H9 (cell line): ENCODE measurements at regions not wholly inside any gene's neighbourhood (a gene's known extent, or its start where the extent isn't known, plus 50 kb on each side); places are given as distances from the start of the nearest gene placed in this dataset.

Experiments
- DNase-seq: peaks from one replicate; pipeline ENCODE4 v3.0.0-alpha.2; 2017
- H2AFZ ChIP-seq: one replicate; pipeline ENCODE4 v1.6.1; 2013; ENCODE audit warnings: mild to moderate bottlenecking, low read length, control low read depth, moderate library complexity
- H2AK5ac ChIP-seq: 2 replicates; pipeline ENCODE4 v1.6.1; 2013; ENCODE audit warnings: low read length, control low read depth, mixed read lengths; ENCODE audit not compliant: insufficient read length
- H2BK120ac ChIP-seq: one replicate; pipeline ENCODE4 v1.6.1; 2013; ENCODE audit warnings: low read depth, mild to moderate bottlenecking, low read length, control low read depth, inconsistent platforms; ENCODE audit not compliant: poor library complexity, severe bottlenecking
- H2BK12ac ChIP-seq: 2 replicates; pipeline ENCODE4 v1.6.1; 2013; ENCODE audit warnings: low read length, control low read depth, mixed read lengths, low read depth; ENCODE audit not compliant: insufficient read length
- H2BK15ac ChIP-seq: 2 replicates; pipeline ENCODE4 v1.6.1; 2013; ENCODE audit warnings: low read depth, low read length, control low read depth
- H2BK20ac ChIP-seq: one replicate; pipeline ENCODE4 v1.6.1; 2013; ENCODE audit warnings: low read depth, mild to moderate bottlenecking, low read length, control low read depth, inconsistent platforms; ENCODE audit not compliant: poor library complexity, severe bottlenecking
- H2BK5ac ChIP-seq: 2 replicates; pipeline ENCODE4 v1.6.1; 2013; ENCODE audit warnings: low read length, control low read depth, mixed read lengths; ENCODE audit not compliant: insufficient read length
- H3K14ac ChIP-seq: 2 replicates; pipeline ENCODE4 v1.6.1; 2013; ENCODE audit warnings: low read length, control low read depth; ENCODE audit not compliant: insufficient read depth
- H3K18ac ChIP-seq: 2 replicates; pipeline ENCODE4 v1.6.1; 2013; ENCODE audit warnings: low read depth, mild to moderate bottlenecking, mixed read lengths, low read length, control low read depth; ENCODE audit not compliant: insufficient read length
- H3K23ac ChIP-seq: 2 replicates; pipeline ENCODE4 v1.6.1; 2013; ENCODE audit warnings: low read length, control low read depth, mixed read lengths, low read depth; ENCODE audit not compliant: insufficient read length
- H3K23me2 ChIP-seq: 2 replicates; pipeline ENCODE4 v1.6.1; 2013; ENCODE audit warnings: low read depth, mild to moderate bottlenecking, mixed read lengths, low read length, control low read depth; ENCODE audit not compliant: insufficient read length, poor library complexity, severe bottlenecking
- H3K27ac ChIP-seq: 2 replicates; pipeline ENCODE4 v1.5.1; 2013; ENCODE audit warnings: low read length, control low read depth, mixed read lengths, low read depth; ENCODE audit not compliant: insufficient read length
- H3K27me3 ChIP-seq: 2 replicates; pipeline ENCODE4 v1.6.1; 2013; ENCODE audit warnings: low read length, control low read depth, inconsistent platforms; ENCODE audit not compliant: insufficient read depth
- H3K4ac ChIP-seq: 2 replicates; pipeline ENCODE4 v1.6.1; 2013; ENCODE audit warnings: low read depth, mild to moderate bottlenecking, control low read depth, inconsistent platforms, low read length, moderate library complexity
- H3K4me1 ChIP-seq: 2 replicates; pipeline ENCODE4 v1.6.1; 2013; ENCODE audit warnings: low read length, control low read depth, inconsistent platforms; ENCODE audit not compliant: insufficient read depth
- H3K4me2 ChIP-seq: 2 replicates; pipeline ENCODE4 v1.6.1; 2013; ENCODE audit warnings: low read length, control low read depth, mixed read lengths; ENCODE audit not compliant: insufficient read length, insufficient read depth
- H3K56ac ChIP-seq: 2 replicates; pipeline ENCODE4 v1.6.1; 2013; ENCODE audit warnings: low read depth, mild to moderate bottlenecking, mixed read lengths, low read length, control low read depth; ENCODE audit not compliant: insufficient read length
- H3K79me1 ChIP-seq: 2 replicates; pipeline ENCODE4 v1.6.1; 2013; ENCODE audit warnings: low read depth, mild to moderate bottlenecking, moderate library complexity, low read length, control low read depth, inconsistent platforms; ENCODE audit not compliant: insufficient read depth, poor library complexity, severe bottlenecking
- H3K79me2 ChIP-seq: 2 replicates; pipeline ENCODE4 v1.6.1; 2013; ENCODE audit warnings: low read length, control low read depth, inconsistent platforms; ENCODE audit not compliant: insufficient read depth
- H3K9ac ChIP-seq: 2 replicates; pipeline ENCODE4 v1.6.1; 2013; ENCODE audit warnings: low read length, control low read depth, mixed read lengths; ENCODE audit not compliant: insufficient read length; ENCODE audit errors: extremely low read depth
- H3K9me3 ChIP-seq: one replicate; pipeline ENCODE4 v1.6.1; 2013; ENCODE audit warnings: low read depth, low read length, inconsistent platforms; ENCODE audit not compliant: control insufficient read depth
- H3T11ph ChIP-seq: one replicate; pipeline ENCODE4 v1.6.1; 2013; ENCODE audit warnings: mild to moderate bottlenecking, low read length, control low read depth, inconsistent platforms
- H4K20me1 ChIP-seq: one replicate; pipeline ENCODE4 v1.6.1; 2013; ENCODE audit not compliant: control insufficient read depth, insufficient read length, insufficient read depth
- H4K5ac ChIP-seq: 2 replicates; pipeline ENCODE4 v1.6.1; 2013; ENCODE audit warnings: low read depth, mild to moderate bottlenecking, mixed read lengths, low read length, control low read depth; ENCODE audit not compliant: insufficient read length
- H4K8ac ChIP-seq: replicated peaks from 2 replicates; pipeline ENCODE4 v1.6.1; 2013; ENCODE audit warnings: low read length, control low read depth, mixed read lengths, low read depth; ENCODE audit not compliant: insufficient read length
- H4K91ac ChIP-seq: 2 replicates; pipeline ENCODE4 v1.6.1; 2013; ENCODE audit warnings: low read depth, mild to moderate bottlenecking, moderate library complexity, mixed read lengths, low read length, control low read depth; ENCODE audit not compliant: insufficient read length
- H3K27ac Mint-ChIP-seq, 3 experiments: 2 replicates in 2 of 3; 3 replicates in 1 of 3; pipeline ENCODE4 v1.8.0; 2020 to 2021; ENCODE audit warnings: mixed read lengths in 3 of 3, mild to moderate bottlenecking in 1 of 3, moderate library complexity in 1 of 3
- H3K27me3 Mint-ChIP-seq: 2 replicates; pipeline ENCODE4 v1.8.0; 2021; ENCODE audit warnings: low read depth, mild to moderate bottlenecking, moderate library complexity, mixed read lengths
- H3K36me3 Mint-ChIP-seq, 3 experiments: 2 replicates in 2 of 3; 3 replicates in 1 of 3; pipeline ENCODE4 v1.8.0; 2020 to 2021; ENCODE audit warnings: low read depth in 3 of 3, mixed read lengths in 3 of 3; ENCODE audit not compliant: insufficient read depth in 1 of 3
- H3K4me1 Mint-ChIP-seq, 2 experiments: 2 replicates each; pipeline ENCODE4 v1.8.0; 2020; ENCODE audit warnings: mixed read lengths in 2 of 2
- H3K4me3 Mint-ChIP-seq, 2 experiments: 2 replicates in 1 of 2; 3 replicates in 1 of 2; pipeline ENCODE4 v1.8.0; 2020 to 2021; ENCODE audit warnings: mild to moderate bottlenecking in 2 of 2, mixed read lengths in 2 of 2, moderate library complexity in 1 of 2
- H3K9me3 Mint-ChIP-seq, 2 experiments: 2 replicates in 1 of 2; 3 replicates in 1 of 2; pipeline ENCODE4 v1.8.0; 2020; ENCODE audit warnings: mild to moderate bottlenecking in 2 of 2, mixed read lengths in 2 of 2, moderate library complexity in 1 of 2
- WGBS: extraction: QIAGEN DNeasy Blood & Tissue Kit; methylation state at CpG from one replicate; pipeline ENCODE4 v1.1.7; 2013; ENCODE audit warnings: missing lambda C conversion rate, low lambda C conversion rate, mixed read lengths; ENCODE audit not compliant: insufficient read length; ENCODE audit errors: extremely low coverage; 5-methylcytosine and 5-hydroxymethylcytosine counted together
- TF ChIP-seq, protein P1 (sequence below): fragments of 200-600 bp; sonication (generic); conservative IDR thresholded peaks from 3 replicates; pipeline ENCODE4 v1.8.0; 2021; ENCODE audit warnings: antibody characterized with exemption, mild to moderate bottlenecking

DNA sequence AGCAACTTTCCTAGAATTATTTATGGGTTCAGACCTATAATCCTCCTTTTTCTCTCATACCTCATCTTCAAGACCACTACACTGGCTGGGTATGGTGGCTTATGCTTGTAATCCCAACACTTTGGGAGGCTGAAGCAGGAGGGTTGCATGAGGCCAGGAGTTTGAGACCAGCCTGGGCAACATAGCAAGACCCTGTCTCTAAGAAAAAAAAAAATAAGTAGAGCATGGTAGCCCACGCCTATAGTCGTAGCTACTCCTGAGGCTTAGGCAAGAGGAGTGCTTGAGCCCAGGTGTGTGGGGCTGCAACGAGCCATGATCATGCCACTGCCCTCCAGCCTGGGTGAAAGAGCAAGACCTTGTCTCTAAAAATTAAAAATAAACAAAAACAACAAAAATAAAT, 832.4 kb downstream of the PCDH18 start:
- H2BK120ac ChIP-seq: no peak overlapping the region
- no peaks in the 10 kb centered on the region for H3K79me2 ChIP-seq
- H2BK5ac ChIP-seq: no peak overlapping the region
- no peak overlapping the region for H4K5ac ChIP-seq
- no peak overlapping the region for H3K23ac ChIP-seq
- H3K9ac ChIP-seq: no peak overlapping the region
- no peak overlapping the region for H3K27ac Mint-ChIP-seq
- no peak overlapping the region for H3T11ph ChIP-seq
- H3K56ac ChIP-seq: no peak overlapping the region
- no peaks in the 10 kb centered on the region for H3K4me1 Mint-ChIP-seq
- H3K27ac ChIP-seq: no peak overlapping the region
- H3K4me1 ChIP-seq: no peaks in the 10 kb centered on the region
- H3K36me3 Mint-ChIP-seq: 0 out of 7 replicates have a peak, but pooled peaks cover 0 to 3% (median 0%) of the 10 kb centered on the region in 3 experiments
- H3K79me1 ChIP-seq: no peaks in the 10 kb centered on the region
- H2BK15ac ChIP-seq: no peak overlapping the region
- no peak overlapping the region for H3K14ac ChIP-seq
- WGBS: no CpG with 5 or more reads among the region's 3 CpGs
- no peak overlapping the region for H4K8ac ChIP-seq
- H2AK5ac ChIP-seq: no peak overlapping the region
- no peaks in the 10 kb centered on the region for H4K20me1 ChIP-seq
- no peak for DNase-seq
- H3K27me3 ChIP-seq: no peaks in the 10 kb centered on the region
- H3K4me3 Mint-ChIP-seq: no peak overlapping the region
- H2BK20ac ChIP-seq: no peak overlapping the region
- H3K9me3 ChIP-seq: no peaks in the 10 kb centered on the region
- H3K4me2 ChIP-seq: no peak overlapping the region
- no peaks in the 10 kb centered on the region for H3K27me3 Mint-ChIP-seq
- no peak overlapping the region for H2AFZ ChIP-seq
- no peaks in the 10 kb centered on the region for H3K9me3 Mint-ChIP-seq
- TF ChIP-seq, protein P1, sequence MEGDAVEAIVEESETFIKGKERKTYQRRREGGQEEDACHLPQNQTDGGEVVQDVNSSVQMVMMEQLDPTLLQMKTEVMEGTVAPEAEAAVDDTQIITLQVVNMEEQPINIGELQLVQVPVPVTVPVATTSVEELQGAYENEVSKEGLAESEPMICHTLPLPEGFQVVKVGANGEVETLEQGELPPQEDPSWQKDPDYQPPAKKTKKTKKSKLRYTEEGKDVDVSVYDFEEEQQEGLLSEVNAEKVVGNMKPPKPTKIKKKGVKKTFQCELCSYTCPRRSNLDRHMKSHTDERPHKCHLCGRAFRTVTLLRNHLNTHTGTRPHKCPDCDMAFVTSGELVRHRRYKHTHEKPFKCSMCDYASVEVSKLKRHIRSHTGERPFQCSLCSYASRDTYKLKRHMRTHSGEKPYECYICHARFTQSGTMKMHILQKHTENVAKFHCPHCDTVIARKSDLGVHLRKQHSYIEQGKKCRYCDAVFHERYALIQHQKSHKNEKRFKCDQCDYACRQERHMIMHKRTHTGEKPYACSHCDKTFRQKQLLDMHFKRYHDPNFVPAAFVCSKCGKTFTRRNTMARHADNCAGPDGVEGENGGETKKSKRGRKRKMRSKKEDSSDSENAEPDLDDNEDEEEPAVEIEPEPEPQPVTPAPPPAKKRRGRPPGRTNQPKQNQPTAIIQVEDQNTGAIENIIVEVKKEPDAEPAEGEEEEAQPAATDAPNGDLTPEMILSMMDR: no peak
- no peak overlapping the region for H2BK12ac ChIP-seq
- H3K23me2 ChIP-seq: no peaks in the 10 kb centered on the region
- no peak overlapping the region for H3K18ac ChIP-seq
- no peak overlapping the region for H3K4ac ChIP-seq
- H4K91ac ChIP-seq: no peak overlapping the region
